Endodermal cell (in vitro differentiated cells): ENCODE measurements at regions not wholly inside any gene's neighbourhood (a gene's known extent, or its start where the extent isn't known, plus 50 kb on each side); places are given as distances from the start of the nearest gene placed in this dataset.

Experiments used
- DNase-seq: peaks from one replicate; pipeline ENCODE4 v3.0.0-alpha.2; 2017
- H3K27ac ChIP-seq: 2 replicates; pipeline ENCODE4 v1.5.1; 2013; ENCODE audit warnings: mild to moderate bottlenecking, low read depth, low read length, moderate library complexity
- H3K27me3 ChIP-seq: 2 replicates; pipeline ENCODE4 v1.6.1; 2013; ENCODE audit warnings: mild to moderate bottlenecking, low read length, moderate library complexity; ENCODE audit not compliant: insufficient read depth, control insufficient read depth, poor library complexity, severe bottlenecking
- H3K36me3 ChIP-seq: 2 replicates; pipeline ENCODE4 v1.7.0; 2013; ENCODE audit warnings: mild to moderate bottlenecking, low read length, moderate library complexity; ENCODE audit not compliant: control insufficient read depth, insufficient read depth
- H3K4me1 ChIP-seq: one replicate; pipeline ENCODE4 v1.7.0; 2013; ENCODE audit warnings: low read length; ENCODE audit not compliant: control insufficient read depth, insufficient read depth
- H3K4me3 ChIP-seq: 2 replicates; pipeline ENCODE4 v1.5.1; 2013; ENCODE audit warnings: mild to moderate bottlenecking, low read length, moderate library complexity
- H3K9ac ChIP-seq: 2 replicates; pipeline ENCODE4 v1.6.1; 2013; ENCODE audit warnings: mild to moderate bottlenecking, low read length, moderate library complexity; ENCODE audit not compliant: poor library complexity, severe bottlenecking; ENCODE audit errors: extremely low read depth
- H3K9me3 ChIP-seq: 2 replicates; pipeline ENCODE4 v1.6.1; 2013; ENCODE audit warnings: mild to moderate bottlenecking, low read length, moderate library complexity; ENCODE audit not compliant: control insufficient read depth
- H3K27ac Mint-ChIP-seq: 2 replicates; pipeline ENCODE4 v1.8.0; 2020; ENCODE audit warnings: mixed read lengths
- H3K27me3 Mint-ChIP-seq: 2 replicates; pipeline ENCODE4 v1.8.0; 2021; ENCODE audit warnings: mild to moderate bottlenecking, mixed read lengths; ENCODE audit not compliant: insufficient read depth
- H3K36me3 Mint-ChIP-seq: 2 replicates; pipeline ENCODE4 v1.8.0; 2020; ENCODE audit warnings: low read depth, mixed read lengths
- H3K4me1 Mint-ChIP-seq: 2 replicates; pipeline ENCODE4 v1.8.0; 2020; ENCODE audit warnings: mixed read lengths
- H3K4me3 Mint-ChIP-seq: 2 replicates; pipeline ENCODE4 v1.8.0; 2020; ENCODE audit warnings: mild to moderate bottlenecking, moderate library complexity, mixed read lengths
- H3K9me3 Mint-ChIP-seq: 2 replicates; pipeline ENCODE4 v1.8.0; 2020; ENCODE audit warnings: mild to moderate bottlenecking, mixed read lengths
- CTCF ChIP-seq: fragments of 200-600 bp; sonication (generic); conservative IDR thresholded peaks from 2 replicates; pipeline ENCODE4 v1.5.0; 2021; ENCODE audit warnings: antibody characterized with exemption, mild to moderate bottlenecking
- WGBS, 2 experiments: methylation state at CpG; one replicate each; pipeline versions ENCODE4 v1.1.5 to v1.1.7; 2013; ENCODE audit warnings: missing lambda C conversion rate in 2 of 2, mixed read lengths in 1 of 2; ENCODE audit not compliant: insufficient coverage in 1 of 2, insufficient read length in 1 of 2; 5-methylcytosine and 5-hydroxymethylcytosine counted together

- no peak for DNase-seq
- H3K9ac ChIP-seq, result no peak overlapping the region
- Mint-ChIP-seq H3K27ac (no peak overlapping the region), H3K4me3 (no peak overlapping the region), H3K27me3 (peaks cover 5% of the 10 kb centered on the region), H3K9me3 (no peaks in the 10 kb centered on the region), H3K36me3 (no peaks in the 10 kb centered on the region), H3K4me1 (peaks cover 19% of the 10 kb centered on the region)
- H3K9me3 ChIP-seq, result no peaks in the 10 kb centered on the region
- H3K4me3 ChIP-seq, result no peak overlapping the region
- H3K27me3 ChIP-seq, result no peaks in the 10 kb centered on the region
- peaks cover 4% of the 10 kb centered on the region for H3K4me1 ChIP-seq
- H3K27ac ChIP-seq, result no peak overlapping the region
- TF ChIP-seq CTCF, result no peak
- H3K36me3 ChIP-seq, result no peaks in the 10 kb centered on the region
- 88% methylated on average over 1 of the region's 1 CpG; no CpG with 5 or more reads in 1 of the 2 experiments for WGBS, 2 experiments
These were observed 856.5 kb downstream of the GATA3 start for GRCh38 chr10:8911032-8911431.

DNA sequence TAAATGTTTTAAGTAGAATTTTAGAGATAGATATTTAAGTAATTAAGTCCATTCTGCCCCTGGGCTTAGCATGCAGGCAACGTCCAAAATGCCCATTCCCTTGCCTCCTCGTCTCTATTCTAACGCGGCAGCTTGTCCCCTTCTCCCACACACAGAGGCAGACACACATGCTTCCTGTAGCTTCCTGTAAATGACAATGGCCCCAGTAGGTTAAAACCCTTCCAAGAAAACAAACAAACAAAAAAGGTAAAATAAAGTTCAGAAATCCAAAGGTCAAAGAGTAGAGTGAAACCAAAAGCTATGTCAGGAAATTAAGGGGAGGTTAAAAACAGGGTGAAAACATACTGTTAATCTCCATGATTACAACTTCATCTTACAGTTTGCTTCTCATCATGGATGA lies 857.6 kb downstream of the GATA3 start:
- TF ChIP-seq CTCF, result no peak
- no peak overlapping the region for H3K27ac ChIP-seq
- Mint-ChIP-seq H3K9me3 (no peaks in the 10 kb centered on the region), H3K27ac (no peak overlapping the region), H3K36me3 (no peaks in the 10 kb centered on the region), H3K4me3 (no peak overlapping the region), H3K27me3 (peaks cover 5% of the 10 kb centered on the region), H3K4me1 (peaks cover 19% of the 10 kb centered on the region)
- no peak overlapping the region for H3K4me3 ChIP-seq
- 59% methylated on average over 4 of the region's 4 CpGs; no CpG with 5 or more reads in 1 of the 2 experiments for WGBS, 2 experiments
- no peak overlapping the region for H3K9ac ChIP-seq
- no peaks in the 10 kb centered on the region for H3K27me3 ChIP-seq
- no peaks in the 10 kb centered on the region for H3K36me3 ChIP-seq
- no peaks in the 10 kb centered on the region for H3K9me3 ChIP-seq
- no peak for DNase-seq
- peaks cover 4% of the 10 kb centered on the region for H3K4me1 ChIP-seq

DNA sequence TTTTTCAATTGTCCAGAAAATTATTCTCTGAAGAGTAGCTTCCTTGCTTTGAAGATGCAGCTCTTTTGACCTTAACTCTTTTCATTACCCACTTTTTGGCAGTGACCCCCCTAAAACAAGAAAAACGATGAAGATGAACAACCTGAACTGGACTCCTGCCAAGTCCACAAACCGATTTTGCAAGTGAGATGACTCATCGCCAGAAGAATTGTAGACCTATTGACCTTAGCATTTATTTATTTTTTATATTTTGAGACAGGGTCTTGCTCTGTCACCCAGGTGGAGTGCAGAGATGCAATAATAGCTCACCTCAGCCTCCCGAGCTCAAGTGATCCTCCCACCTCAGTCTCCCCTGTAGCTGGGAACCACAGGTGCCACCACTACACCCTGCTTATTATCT lies 859.2 kb downstream of the GATA3 start:
- Mint-ChIP-seq H3K36me3 (no peaks in the 10 kb centered on the region), H3K27me3 (no peaks in the 10 kb centered on the region), H3K27ac (no peak overlapping the region), H3K4me1 (peaks cover 19% of the 10 kb centered on the region), H3K4me3 (no peak overlapping the region), H3K9me3 (no peaks in the 10 kb centered on the region)
- no peak for TF ChIP-seq CTCF
- H3K27me3 ChIP-seq, result no peaks in the 10 kb centered on the region
- H3K36me3 ChIP-seq, result no peaks in the 10 kb centered on the region
- no peak overlapping the region for H3K27ac ChIP-seq
- no peak overlapping the region for H3K9ac ChIP-seq
- H3K9me3 ChIP-seq, result no peaks in the 10 kb centered on the region
- peaks cover 4% of the 10 kb centered on the region for H3K4me1 ChIP-seq
- 38 to 90% methylated on average over 1 to 4 of the region's 4 CpGs for WGBS, 2 experiments
- no peak for DNase-seq
- H3K4me3 ChIP-seq, result no peak overlapping the region
